ENCODE measurements at regions not wholly inside any gene's neighbourhood (a gene's known extent, or its start where the extent isn't known, plus 50 kb on each side); places are given as distances from the start of the nearest gene placed in this dataset.

GRCh38 chr3:106617276-106617675 lies 748.5 kb upstream of the CBLB start:
- no peak for DNase-seq

DNA sequence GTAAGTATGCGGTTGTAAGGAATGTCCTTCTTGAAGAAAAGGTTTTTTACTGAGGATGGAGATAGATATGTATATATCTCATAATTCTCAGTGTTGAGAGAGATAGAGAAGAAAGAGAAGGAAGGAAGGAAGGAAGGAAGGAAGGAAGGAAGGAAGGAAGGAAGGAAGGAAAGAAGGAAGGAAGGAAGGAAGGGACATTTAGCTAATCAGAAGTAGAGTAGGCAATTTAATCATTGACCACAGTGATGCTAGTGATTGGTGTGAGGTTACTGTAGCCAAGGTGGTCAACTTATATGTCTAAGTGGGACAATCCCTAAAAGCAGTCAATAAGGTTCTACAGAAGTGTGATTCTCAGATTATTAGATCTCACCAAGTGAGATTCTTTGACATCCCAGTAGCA lies 751.8 kb upstream of the CBLB start:
- no peak for DNase-seq

DNA sequence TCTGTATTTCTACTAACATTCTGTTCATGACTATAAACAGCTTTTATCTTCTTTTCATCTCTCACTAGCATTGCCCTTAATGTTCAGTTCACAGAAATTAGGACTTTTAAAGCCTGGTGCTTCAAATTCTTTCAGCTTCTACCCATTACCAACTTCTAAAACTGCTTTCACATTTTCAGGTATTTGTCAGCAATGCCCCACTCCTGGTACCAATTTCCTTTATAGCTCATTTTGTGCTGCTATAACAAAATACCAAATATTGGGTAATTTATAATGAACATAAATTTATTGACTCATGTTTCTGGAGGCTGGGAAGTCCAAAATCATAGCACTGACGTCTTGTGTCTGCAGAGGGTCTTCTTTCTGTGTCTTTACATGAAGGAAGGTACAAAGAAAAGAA lies 753.1 kb upstream of the CCDC54 start:
- DNase-seq, result no peak

DNA sequence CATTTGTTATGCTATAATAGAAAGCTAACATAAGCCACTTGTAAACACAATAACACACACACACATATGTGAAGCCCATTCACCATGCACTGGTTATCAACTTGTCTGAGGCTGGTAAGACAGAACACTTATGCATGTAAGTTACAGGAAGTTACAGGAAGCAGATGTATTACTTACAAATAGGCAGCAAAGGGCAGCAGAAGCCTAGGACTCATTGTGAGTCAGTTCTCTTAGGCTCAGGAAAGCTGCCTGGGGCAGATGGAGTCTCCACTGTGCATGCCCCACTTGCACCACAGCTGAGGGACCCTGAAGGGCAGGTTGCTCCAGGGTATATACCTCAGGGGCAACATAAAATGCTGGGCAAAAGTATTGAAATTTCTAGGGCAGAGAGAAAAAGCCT lies 748.8 kb upstream of the CCDC54 start:
- no peak for DNase-seq

- no peak for DNase-seq
Measured at GRCh38 chr3:106629215-106629832, 747.9 kb upstream of the CCDC54 start.

DNA sequence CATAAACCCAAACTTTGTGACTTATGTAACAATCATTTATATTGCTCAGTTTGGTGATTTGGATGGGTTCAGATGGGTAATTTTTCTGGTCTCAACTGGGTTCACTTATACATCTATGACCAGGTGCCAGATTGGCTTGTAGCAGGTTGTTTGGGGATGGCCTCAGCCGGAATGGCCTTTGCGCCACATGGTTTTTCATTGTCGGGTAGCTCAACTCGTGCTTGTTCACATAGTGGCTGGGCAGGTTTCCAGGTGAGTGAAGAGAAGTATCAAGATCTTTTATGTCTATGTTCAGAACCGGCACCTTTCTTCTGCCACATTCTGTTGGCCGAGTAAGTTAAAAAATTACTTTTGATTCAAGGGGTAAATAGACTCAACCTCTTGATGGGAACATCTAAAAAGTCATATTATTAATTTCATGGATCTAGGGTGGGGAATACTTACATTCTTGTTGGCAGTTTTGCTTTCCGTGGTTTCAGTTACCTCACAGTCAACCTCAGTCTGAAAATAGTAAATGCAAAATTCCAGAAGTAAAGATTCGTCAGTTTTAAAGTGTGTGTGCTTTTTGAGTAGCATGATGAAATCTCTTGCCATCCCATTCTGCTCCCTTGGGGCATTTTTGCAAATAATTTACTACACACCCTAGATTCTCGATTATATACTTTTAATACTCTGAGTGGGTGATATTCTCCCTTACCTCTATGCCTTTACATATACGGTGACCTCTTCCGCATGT lies 745.7 kb upstream of the CCDC54 start:
- no peak for DNase-seq

DNA sequence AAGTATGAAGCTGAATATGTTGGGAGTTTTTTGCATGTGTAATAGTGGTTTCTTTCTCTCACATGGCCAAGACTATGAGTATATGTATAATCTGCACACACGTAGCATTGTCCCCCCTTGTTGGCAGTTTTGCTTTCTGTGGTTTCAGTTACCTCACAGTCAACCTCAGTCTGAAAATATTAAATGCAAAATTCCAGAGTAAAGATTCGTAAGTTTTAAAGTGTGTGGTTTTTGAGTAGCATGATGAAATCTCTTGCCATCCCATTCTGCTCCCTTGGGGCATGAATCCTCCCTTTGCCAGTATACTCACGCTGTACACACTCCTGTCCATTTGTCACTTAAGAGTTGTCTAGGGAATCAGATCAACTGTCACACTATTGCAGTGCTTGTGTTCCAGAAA lies 742.0 kb upstream of the CCDC54 start:
- no peak for DNase-seq

DNA sequence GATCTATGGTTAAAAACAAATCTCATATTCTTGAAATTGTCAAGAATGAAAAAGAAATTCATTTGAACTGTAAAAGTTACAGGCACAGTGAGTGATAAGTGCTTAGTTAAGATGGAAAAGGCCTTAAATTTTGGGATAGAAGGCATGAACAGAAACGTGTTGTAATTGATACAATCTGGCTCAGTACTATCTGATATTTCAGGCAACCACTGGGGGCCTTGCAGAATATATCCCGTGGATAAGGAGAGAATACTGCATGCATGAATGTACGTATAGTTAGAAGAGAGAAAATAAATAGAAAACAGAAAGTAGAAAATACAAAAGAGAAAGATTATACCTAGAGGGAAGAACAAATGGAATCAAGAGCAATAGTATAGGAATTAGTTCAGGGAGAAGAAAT lies 741.4 kb upstream of the CCDC54 start:
- no peak for DNase-seq

GRCh38 chr3:106640353-106640752 lies 736.9 kb upstream of the CCDC54 start:
- DNase-seq, result no peak

- no peak for DNase-seq
Measured at GRCh38 chr3:106642161-106642560, 735.1 kb upstream of the CCDC54 start.

- no peak for DNase-seq
Measured at GRCh38 chr3:106643684-106644161, 733.5 kb upstream of the CCDC54 start.

GRCh38 chr3:106673926-106674569 lies 703.2 kb upstream of the CCDC54 start:
- DNase-seq, result no peak

GRCh38 chr3:106675451-106675850 lies 701.8 kb upstream of the CCDC54 start:
- DNase-seq, result no peak

- DNase-seq, result no peak
Measured at GRCh38 chr3:106678657-106679390, 698.4 kb upstream of the CCDC54 start.

DNA sequence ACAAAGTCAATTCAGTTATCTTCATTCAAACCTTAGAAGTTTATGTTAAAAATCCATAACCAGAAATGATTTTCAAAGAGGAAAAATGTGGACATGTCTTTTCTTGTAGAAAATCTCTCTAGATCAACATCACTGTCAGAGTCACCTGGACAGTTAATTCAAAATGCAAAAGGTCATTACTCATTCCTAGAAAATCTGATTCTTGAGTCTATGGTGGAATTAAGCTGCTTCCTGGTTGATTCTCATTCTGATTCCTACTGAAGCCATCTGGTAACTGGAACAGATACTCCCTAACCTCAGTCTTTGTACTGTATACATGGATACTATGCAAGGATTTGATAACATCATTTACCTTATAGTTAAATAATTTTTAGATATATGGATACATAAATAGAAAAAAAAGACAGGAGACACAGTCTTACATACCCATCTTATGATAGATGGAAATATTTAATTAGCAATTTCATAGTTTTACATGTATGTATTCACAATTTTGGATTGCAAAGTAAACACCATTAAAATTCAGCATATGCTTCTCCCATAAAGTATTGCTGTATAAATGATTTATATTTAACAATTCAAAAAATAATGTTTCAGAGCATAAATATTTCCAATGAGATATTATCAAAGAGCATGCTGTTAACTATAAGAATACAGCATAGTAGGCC lies 693.2 kb upstream of the CCDC54 start:
- no peak for DNase-seq

- DNase-seq, result no peak
Measured at GRCh38 chr3:106685745-106686144, 691.5 kb upstream of the CCDC54 start.

DNA sequence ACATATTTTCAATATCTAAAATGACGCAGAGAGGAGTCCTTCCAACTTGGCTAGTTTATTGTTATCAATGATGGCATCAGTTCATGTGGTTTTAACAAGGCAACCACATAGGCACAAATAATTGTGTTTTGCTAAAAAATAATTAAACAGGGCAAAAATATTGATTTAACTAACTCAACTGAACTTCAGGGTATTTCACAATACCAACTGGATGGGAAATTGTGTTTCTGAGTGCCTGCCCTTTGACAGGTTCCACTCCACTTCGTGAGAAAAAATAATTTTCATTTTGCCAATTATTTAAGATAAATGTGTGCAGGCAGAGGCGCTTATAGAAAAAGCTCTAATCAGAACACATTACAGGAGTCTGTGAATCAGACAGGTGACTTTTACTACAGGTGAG lies 689.3 kb upstream of the CCDC54 start:
- no peak for DNase-seq

- DNase-seq, result no peak
Measured at GRCh38 chr3:106688464-106688863, 688.8 kb upstream of the CCDC54 start.

DNA sequence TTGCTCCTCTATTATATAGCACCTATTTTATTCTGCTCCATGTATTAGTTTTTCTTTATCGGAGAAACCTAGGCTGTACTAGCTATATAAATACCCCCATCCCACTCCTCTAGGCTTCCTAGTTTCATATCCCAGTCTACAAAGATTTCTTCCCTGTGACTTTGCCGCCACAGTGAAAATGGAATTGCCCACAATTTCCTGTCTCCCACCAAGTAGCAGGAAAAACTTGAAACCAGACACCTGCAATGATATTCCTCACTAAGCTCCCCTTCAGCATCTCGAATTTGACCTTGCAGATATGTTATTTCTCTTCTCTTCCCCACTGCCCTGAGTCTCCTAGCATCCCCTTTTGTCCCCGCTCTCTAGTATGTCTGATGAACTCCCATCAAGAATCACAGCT lies 685.8 kb upstream of the CCDC54 start:
- no peak for DNase-seq

DNA sequence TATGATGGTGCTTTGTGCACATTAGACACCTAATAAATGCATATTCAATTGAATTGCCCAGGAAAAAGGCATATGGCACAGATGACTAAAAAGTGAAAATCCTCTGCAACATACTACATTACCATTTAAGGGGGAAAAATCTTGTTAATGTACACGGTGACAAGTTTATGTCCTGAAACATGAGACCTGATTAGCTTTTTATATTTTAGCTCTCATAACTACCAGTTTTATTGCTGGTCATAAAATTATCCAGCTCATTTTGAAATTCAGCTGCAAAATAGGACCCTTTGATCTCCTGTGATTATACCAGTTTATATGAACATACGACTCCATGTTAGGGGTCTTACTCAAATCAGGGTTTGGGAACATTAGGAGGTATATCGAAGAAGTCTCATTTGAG lies 684.6 kb upstream of the CCDC54 start:
- DNase-seq, result no peak

DNA sequence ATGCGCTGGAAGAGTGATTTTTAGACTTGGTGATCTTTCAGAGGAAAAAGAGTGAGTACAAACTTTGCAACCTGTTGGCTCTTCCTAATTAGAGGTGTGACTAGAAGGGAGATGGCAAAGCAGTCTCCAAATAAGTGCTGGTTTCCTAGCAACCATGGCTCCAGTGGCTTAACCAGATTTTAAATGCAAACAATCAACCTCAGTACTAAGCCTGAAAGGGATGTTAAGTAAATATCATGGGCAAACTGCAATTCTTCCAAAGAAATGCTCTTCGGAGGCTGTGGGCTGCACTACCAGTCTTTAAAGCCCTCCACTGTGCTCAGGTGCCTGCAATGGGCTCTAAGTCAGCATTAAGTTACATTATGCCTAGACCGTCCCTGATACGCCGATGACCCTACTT lies 678.1 kb upstream of the CCDC54 start:
- DNase-seq, result peak; percentile 65

DNA sequence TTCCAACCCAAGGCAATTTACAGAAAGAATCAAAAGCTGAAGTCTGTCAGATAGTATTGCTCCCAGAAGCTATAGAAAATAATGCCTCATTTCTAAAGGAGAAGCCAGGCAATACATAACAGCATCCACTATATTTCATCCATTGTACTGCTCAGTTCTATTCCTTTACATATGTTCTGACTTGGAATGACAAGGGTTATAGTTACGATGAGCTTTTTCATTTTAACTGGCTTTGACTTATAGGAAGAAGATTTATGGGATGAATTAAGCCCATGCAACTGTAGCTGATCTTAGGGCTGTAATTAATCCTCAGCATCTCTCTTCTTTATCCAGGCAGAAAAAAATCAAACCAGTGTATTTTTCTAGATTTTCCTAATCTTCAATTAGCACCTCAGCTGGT lies 676.3 kb upstream of the CCDC54 start:
- no peak for DNase-seq
